ENCODE measurements at regions not wholly inside any gene's neighbourhood (a gene's known extent, or its start where the extent isn't known, plus 50 kb on each side); places are given as distances from the start of the nearest gene placed in this dataset.

- TF ChIP-seq, protein P1, sequence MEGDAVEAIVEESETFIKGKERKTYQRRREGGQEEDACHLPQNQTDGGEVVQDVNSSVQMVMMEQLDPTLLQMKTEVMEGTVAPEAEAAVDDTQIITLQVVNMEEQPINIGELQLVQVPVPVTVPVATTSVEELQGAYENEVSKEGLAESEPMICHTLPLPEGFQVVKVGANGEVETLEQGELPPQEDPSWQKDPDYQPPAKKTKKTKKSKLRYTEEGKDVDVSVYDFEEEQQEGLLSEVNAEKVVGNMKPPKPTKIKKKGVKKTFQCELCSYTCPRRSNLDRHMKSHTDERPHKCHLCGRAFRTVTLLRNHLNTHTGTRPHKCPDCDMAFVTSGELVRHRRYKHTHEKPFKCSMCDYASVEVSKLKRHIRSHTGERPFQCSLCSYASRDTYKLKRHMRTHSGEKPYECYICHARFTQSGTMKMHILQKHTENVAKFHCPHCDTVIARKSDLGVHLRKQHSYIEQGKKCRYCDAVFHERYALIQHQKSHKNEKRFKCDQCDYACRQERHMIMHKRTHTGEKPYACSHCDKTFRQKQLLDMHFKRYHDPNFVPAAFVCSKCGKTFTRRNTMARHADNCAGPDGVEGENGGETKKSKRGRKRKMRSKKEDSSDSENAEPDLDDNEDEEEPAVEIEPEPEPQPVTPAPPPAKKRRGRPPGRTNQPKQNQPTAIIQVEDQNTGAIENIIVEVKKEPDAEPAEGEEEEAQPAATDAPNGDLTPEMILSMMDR (IDR thresholded peaks at IDR 0.05; ENCODE audit: low read depth, low read length, missing input control): no peak
- TF ChIP-seq, protein P2, sequence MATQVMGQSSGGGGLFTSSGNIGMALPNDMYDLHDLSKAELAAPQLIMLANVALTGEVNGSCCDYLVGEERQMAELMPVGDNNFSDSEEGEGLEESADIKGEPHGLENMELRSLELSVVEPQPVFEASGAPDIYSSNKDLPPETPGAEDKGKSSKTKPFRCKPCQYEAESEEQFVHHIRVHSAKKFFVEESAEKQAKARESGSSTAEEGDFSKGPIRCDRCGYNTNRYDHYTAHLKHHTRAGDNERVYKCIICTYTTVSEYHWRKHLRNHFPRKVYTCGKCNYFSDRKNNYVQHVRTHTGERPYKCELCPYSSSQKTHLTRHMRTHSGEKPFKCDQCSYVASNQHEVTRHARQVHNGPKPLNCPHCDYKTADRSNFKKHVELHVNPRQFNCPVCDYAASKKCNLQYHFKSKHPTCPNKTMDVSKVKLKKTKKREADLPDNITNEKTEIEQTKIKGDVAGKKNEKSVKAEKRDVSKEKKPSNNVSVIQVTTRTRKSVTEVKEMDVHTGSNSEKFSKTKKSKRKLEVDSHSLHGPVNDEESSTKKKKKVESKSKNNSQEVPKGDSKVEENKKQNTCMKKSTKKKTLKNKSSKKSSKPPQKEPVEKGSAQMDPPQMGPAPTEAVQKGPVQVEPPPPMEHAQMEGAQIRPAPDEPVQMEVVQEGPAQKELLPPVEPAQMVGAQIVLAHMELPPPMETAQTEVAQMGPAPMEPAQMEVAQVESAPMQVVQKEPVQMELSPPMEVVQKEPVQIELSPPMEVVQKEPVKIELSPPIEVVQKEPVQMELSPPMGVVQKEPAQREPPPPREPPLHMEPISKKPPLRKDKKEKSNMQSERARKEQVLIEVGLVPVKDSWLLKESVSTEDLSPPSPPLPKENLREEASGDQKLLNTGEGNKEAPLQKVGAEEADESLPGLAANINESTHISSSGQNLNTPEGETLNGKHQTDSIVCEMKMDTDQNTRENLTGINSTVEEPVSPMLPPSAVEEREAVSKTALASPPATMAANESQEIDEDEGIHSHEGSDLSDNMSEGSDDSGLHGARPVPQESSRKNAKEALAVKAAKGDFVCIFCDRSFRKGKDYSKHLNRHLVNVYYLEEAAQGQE (IDR thresholded peaks at IDR 0.05): no peak
- TF ChIP-seq FOXA2 (IDR thresholded peaks at IDR 0.05): no peak
- TF ChIP-seq FOXA1 (IDR thresholded peaks at IDR 0.05): no peak
- no peak for TF ChIP-seq JUND (IDR thresholded peaks at IDR 0.05)
- no peak for TF ChIP-seq RAD21 (IDR thresholded peaks at IDR 0.05)
- TF ChIP-seq SP1 (IDR thresholded peaks at IDR 0.05): no peak
Measured at GRCh38 chr21:24027396-24027795, 1579.9 kb downstream of the MRPL39 start.
